Right lobe of liver (tissue), 6 donors: ENCODE measurements at regions not wholly inside any gene's neighbourhood (a gene's known extent, or its start where the extent isn't known, plus 50 kb on each side); places are given as distances from the start of the nearest gene placed in this dataset.

ENCODE experiments used
- ATAC-seq, 4 donors: fragments of 200-7000 bp; cut with Tn5 transposase; one replicate each; pipeline ENCODE4 v1.9.1; 2020; ENCODE audit warnings: mild to moderate bottlenecking in 4 of 4, moderate library complexity in 4 of 4
- DNase-seq, 3 donors: peaks; one replicate each; pipeline ENCODE4 v3.0.0-alpha.2; 2020
- H3K27ac ChIP-seq, 3 donors: fragments of 200-600 bp; one replicate each; pipeline ENCODE4 v1.8.0; 2022
- H3K27me3 ChIP-seq, 2 donors: fragments of 200-600 bp; one replicate each; pipeline ENCODE4 v1.8.0; 2022
- H3K36me3 ChIP-seq, 4 donors: fragments of 200-600 bp; sonication (generic) in 1 of 4; one replicate each; pipeline versions ENCODE4 v1.5.1 to v1.8.0; 2017 to 2022; ENCODE audit warnings: control low read depth in 1 of 4
- H3K4me1 ChIP-seq, 4 donors: fragments of 200-600 bp; sonication (generic) in 1 of 4; one replicate each; pipeline versions ENCODE4 v1.5.1 to v1.8.0; 2017 to 2022; ENCODE audit warnings: control low read depth in 1 of 4
- H3K4me3 ChIP-seq, 3 donors: fragments of 200-600 bp; one replicate each; pipeline ENCODE4 v1.8.0; 2022
- H3K9me3 ChIP-seq, 4 donors: fragments of 200-600 bp; sonication (generic) in 1 of 4; one replicate each; pipeline versions ENCODE4 v1.5.1 to v1.8.0; 2017 to 2022; ENCODE audit warnings: control low read depth in 1 of 4
- CTCF ChIP-seq, 4 donors: fragments of 200-600 bp in 3 of 4; fragments of 450-650 bp in 1 of 4; IDR thresholded peaks; one replicate each; pipeline versions ENCODE4 v1.5.1 to v1.8.0; 2016 to 2022; ENCODE audit warnings: antibody characterized with exemption in 4 of 4, mild to moderate bottlenecking in 2 of 4
- POLR2A ChIP-seq: fragments of 450-650 bp; IDR thresholded peaks from one replicate; pipeline ENCODE4 v1.6.1; 2017; ENCODE audit warnings: antibody characterized with exemption, mild to moderate bottlenecking
- WGBS: methylation state at CpG from one replicate; pipeline ENCODE4 v1.1.6; 2018; ENCODE audit warnings: low coverage, low lambda C conversion rate; ENCODE audit not compliant: insufficient coverage; ENCODE audit errors: missing lambda C conversion rate; 5-methylcytosine and 5-hydroxymethylcytosine counted together
- intact Hi-C, 2 donors: fragments of 100-400 bp; cut with DNase I; formaldehyde crosslinking; loops; one replicate each; pipeline versions ENCODE4 v1.11.2 to v1.14.1; 2022
- donor health status: DM: no; HTN: yes; CAD: no.
- donor health status: DM: no; HTN: no; CAD: no.
- donor health status: DM: no; HTN: no; CAD: no.
- donor health status: DM: no; HTN: yes; CAD: no.
- donor health status: DM: no; HTN: yes; CAD: no.

GRCh38 chr4:123046096-123046495, 123.7 kb upstream of the NUDT6 start:
- TF ChIP-seq CTCF (IDR thresholded peaks at IDR 0.05), result no peak
- no peak for TF ChIP-seq POLR2A
- WGBS, result 74% methylated on average over 3 of the region's 3 CpGs
- Histone ChIP-seq H3K4me1 (no peaks in the 10 kb centered on the region), H3K27ac (no peak overlapping the region), H3K9me3 (no peaks in the 10 kb centered on the region), H3K27me3 (no peaks in the 10 kb centered on the region), H3K36me3 (no peaks in the 10 kb centered on the region), H3K4me3 (no peak overlapping the region)
- intact Hi-C loops, result no loop called here
- DNase-seq (no peak), ATAC-seq (no peak)

GRCh38 chr4:123050018-123050417, 127.6 kb upstream of the NUDT6 start:
- no peak overlapping the region for H3K4me3 ChIP-seq
- H3K36me3 ChIP-seq, result no peaks in the 10 kb centered on the region
- ATAC-seq (no peak), DNase-seq (no peak)
- no peak overlapping the region for H3K27ac ChIP-seq
- intact Hi-C loops, result no loop called here
- TF ChIP-seq CTCF (IDR thresholded peaks at IDR 0.05) (no peak), POLR2A (no peak)
- H3K4me1 ChIP-seq, result no peaks in the 10 kb centered on the region
- peaks cover 0 to 4% (median 0%) of the 10 kb centered on the region in 4 donors for H3K9me3 ChIP-seq
- WGBS, result 95% methylated on average over 2 of the region's 2 CpGs
- H3K27me3 ChIP-seq, result no peaks in the 10 kb centered on the region

- WGBS, result 100% methylated on average over 3 of the region's 3 CpGs
- Histone ChIP-seq H3K4me3 (no peak overlapping the region), H3K27ac (no peak overlapping the region), H3K4me1 (no peaks in the 10 kb centered on the region), H3K9me3 (peaks cover 0 to 4% (median 0%) of the 10 kb centered on the region in 4 donors), H3K27me3 (no peaks in the 10 kb centered on the region), H3K36me3 (no peaks in the 10 kb centered on the region)
- no peak for TF ChIP-seq POLR2A
- TF ChIP-seq CTCF (IDR thresholded peaks at IDR 0.05), result no peak
- ATAC-seq (no peak), DNase-seq (no peak)
- intact Hi-C loops, result no loop called here
Observed at GRCh38 chr4:123052007-123052406, 129.6 kb upstream of the NUDT6 start.

GRCh38 chr4:123055943-123056342, 133.5 kb upstream of the NUDT6 start:
- H3K36me3 ChIP-seq, result no peaks in the 10 kb centered on the region
- no peak overlapping the region for H3K4me3 ChIP-seq
- H3K27ac ChIP-seq, result no peak overlapping the region
- intact Hi-C loops, result no loop called here
- TF ChIP-seq CTCF (IDR thresholded peaks at IDR 0.05), result no peak
- no peak for TF ChIP-seq POLR2A
- DNase-seq (no peak), ATAC-seq (no peak)
- no peaks in the 10 kb centered on the region for H3K27me3 ChIP-seq
- H3K9me3 ChIP-seq, result peaks cover 0 to 4% (median 0%) of the 10 kb centered on the region in 4 donors
- H3K4me1 ChIP-seq, result no peaks in the 10 kb centered on the region

- H3K27ac ChIP-seq, result no peak overlapping the region
- TF ChIP-seq POLR2A (no peak), CTCF (IDR thresholded peaks at IDR 0.05) (no peak)
- WGBS, result no CpG with 5 or more reads among the region's 6 CpGs
- no peaks in the 10 kb centered on the region for H3K9me3 ChIP-seq
- ATAC-seq (no peak), DNase-seq (no peak)
- peaks cover 0 to 6% (median 0%) of the 10 kb centered on the region in 4 donors for H3K4me1 ChIP-seq
- H3K36me3 ChIP-seq, result no peaks in the 10 kb centered on the region
- H3K4me3 ChIP-seq, result no peak overlapping the region
- H3K27me3 ChIP-seq, result no peaks in the 10 kb centered on the region
- intact Hi-C loops, result no loop called here
Observed at GRCh38 chr4:123060039-123060770, 137.8 kb upstream of the NUDT6 start.
